CD14-positive monocyte (primary cell): ENCODE measurements at regions not wholly inside any gene's neighbourhood (a gene's known extent, or its start where the extent isn't known, plus 50 kb on each side); places are given as distances from the start of the nearest gene placed in this dataset.

Source experiments
- DNase-seq, 3 donors: peaks; one replicate each; pipeline ENCODE4 v3.0.0-alpha.2; 2011 to 2022
- H2AFZ ChIP-seq: 2 replicates; pipeline ENCODE4 v1.6.0; 2012; ENCODE audit warnings: mild to moderate bottlenecking, low read depth, low read length, inconsistent platforms; ENCODE audit not compliant: insufficient read depth, poor library complexity, severe bottlenecking
- H3K27ac ChIP-seq, 2 donors: 1 replicate in 1 of 2; 2 replicates in 1 of 2; pipeline ENCODE4 v1.5.1; 2012 to 2013; ENCODE audit warnings: low read length in 2 of 2, control low read depth in 1 of 2, inconsistent platforms in 1 of 2, low read depth in 1 of 2, mild to moderate bottlenecking in 1 of 2
- H3K27me3 ChIP-seq, 2 donors: one replicate each; pipeline versions ENCODE4 v1.6.0 to v1.6.1; 2011 to 2013; ENCODE audit warnings: low read length in 2 of 2; ENCODE audit not compliant: control insufficient read depth in 2 of 2, insufficient read depth in 2 of 2
- H3K36me3 ChIP-seq, 2 donors: replicated peaks in 1 of 2; 1 replicate in 1 of 2; 2 replicates in 1 of 2; pipeline versions ENCODE4 v1.5.1 to v1.6.1; 2012 to 2013; ENCODE audit warnings: low read length in 2 of 2, control low read depth in 1 of 2, inconsistent platforms in 1 of 2, mild to moderate bottlenecking in 1 of 2; ENCODE audit not compliant: insufficient read depth in 2 of 2, control insufficient read depth in 1 of 2
- H3K4me1 ChIP-seq, 2 donors: 1 replicate in 1 of 2; 2 replicates in 1 of 2; pipeline versions ENCODE4 v1.5.1 to v1.6.1; 2012 to 2013; ENCODE audit warnings: low read length in 2 of 2, control low read depth in 1 of 2, inconsistent platforms in 1 of 2, mild to moderate bottlenecking in 1 of 2, moderate library complexity in 1 of 2; ENCODE audit not compliant: insufficient read depth in 2 of 2, control insufficient read depth in 1 of 2
- H3K4me2 ChIP-seq: replicated peaks from 2 replicates; pipeline ENCODE3; 2012; ENCODE audit warnings: low read length, moderate library complexity, mild to moderate bottlenecking; ENCODE audit not compliant: poor library complexity, severe bottlenecking; ENCODE audit errors: extremely low read depth
- H3K4me3 ChIP-seq, 3 experiments: fragments of 200-600 bp in 1 of 3; sonication (generic) in 1 of 3; replicated peaks in 1 of 3; 1 replicate in 2 of 3; 2 replicates in 1 of 3; pipeline ENCODE4 v1.5.1; 2011 to 2013; ENCODE audit warnings: low read length in 3 of 3, mild to moderate bottlenecking in 3 of 3, control low read depth in 2 of 3, low read depth in 2 of 3, inconsistent platforms in 1 of 3, moderate library complexity in 1 of 3
- H3K79me2 ChIP-seq: 2 replicates; pipeline ENCODE4 v1.6.0; 2012; ENCODE audit warnings: mild to moderate bottlenecking, control low read depth, inconsistent platforms, low read length, moderate library complexity; ENCODE audit not compliant: insufficient read depth
- H3K9ac ChIP-seq: 2 replicates; pipeline ENCODE4 v1.6.0; 2017; ENCODE audit warnings: low read length, mild to moderate bottlenecking; ENCODE audit not compliant: insufficient read depth, poor library complexity, severe bottlenecking
- H3K9me3 ChIP-seq, 2 donors: replicated peaks in 1 of 2; 1 replicate in 1 of 2; 2 replicates in 1 of 2; pipeline versions ENCODE4 v1.5.1 to v1.6.1; 2012 to 2013; ENCODE audit warnings: low read length in 2 of 2, control low read depth in 1 of 2; ENCODE audit not compliant: control insufficient read depth in 1 of 2, insufficient read depth in 1 of 2
- H4K20me1 ChIP-seq: 2 replicates; pipeline ENCODE4 v1.6.0; 2012; ENCODE audit warnings: mild to moderate bottlenecking, low read length, control low read depth, moderate library complexity; ENCODE audit not compliant: insufficient read depth
- H3K27ac Mint-ChIP-seq, 7 donors: one replicate each; pipeline ENCODE4 v1.8.0; 2020; ENCODE audit warnings: mild to moderate bottlenecking in 7 of 7, mixed read lengths in 7 of 7, moderate library complexity in 6 of 7, inconsistent platforms in 2 of 7
- H3K27me3 Mint-ChIP-seq, 3 donors: one replicate each; pipeline ENCODE4 v1.8.0; 2021 to 2022; ENCODE audit warnings: low read depth in 3 of 3, mild to moderate bottlenecking in 3 of 3, mixed read lengths in 3 of 3, moderate library complexity in 3 of 3, inconsistent platforms in 1 of 3
- H3K36me3 Mint-ChIP-seq, 2 donors: one replicate each; pipeline ENCODE4 v1.8.0; 2020; ENCODE audit warnings: mixed read lengths in 2 of 2, inconsistent platforms in 1 of 2, mild to moderate bottlenecking in 1 of 2
- H3K4me1 Mint-ChIP-seq: one replicate; pipeline ENCODE4 v1.8.0; 2020; ENCODE audit warnings: mild to moderate bottlenecking, mixed read lengths
- H3K4me3 Mint-ChIP-seq, 2 donors: one replicate each; pipeline ENCODE4 v1.8.0; 2020; ENCODE audit warnings: mild to moderate bottlenecking in 2 of 2, mixed read lengths in 2 of 2, moderate library complexity in 1 of 2
- H3K9me3 Mint-ChIP-seq, 7 donors: one replicate each; pipeline ENCODE4 v1.8.0; 2020 to 2022; ENCODE audit warnings: mixed read lengths in 7 of 7, mild to moderate bottlenecking in 6 of 7, moderate library complexity in 6 of 7, inconsistent platforms in 2 of 7
- WGBS: methylation state at CpG from one replicate; pipeline ENCODE4 v1.1.5; 2013; ENCODE audit warnings: missing lambda C conversion rate; ENCODE audit not compliant: insufficient coverage; 5-methylcytosine and 5-hydroxymethylcytosine counted together
- intact Hi-C, 2 donors: fragments of 100-400 bp; cut with micrococcal nuclease; formaldehyde crosslinking; loops; one replicate each; pipeline versions ENCODE4 v1.15.0 to v1.15.1; 2023
- TF ChIP-seq, protein P1 (sequence below): fragments of 200-600 bp; IDR thresholded peaks from one replicate; pipeline ENCODE4 v1.8.0; 2022; ENCODE audit warnings: antibody characterized with exemption, mild to moderate bottlenecking

- Histone ChIP-seq H4K20me1 (no peaks in the 10 kb centered on the region), H3K36me3 (no peaks in the 10 kb centered on the region), H3K27me3 (no peaks in the 10 kb centered on the region), H2AFZ (no peak overlapping the region), H3K79me2 (no peaks in the 10 kb centered on the region), H3K4me2 (no peak overlapping the region), H3K4me1 (no peaks in the 10 kb centered on the region), H3K9ac (no peak overlapping the region), H3K27ac (no peak overlapping the region), H3K4me3 (no peak overlapping the region), H3K9me3 (no peaks in the 10 kb centered on the region)
- WGBS, result 95% methylated on average over 12 of the region's 23 CpGs
- intact Hi-C loops, result no loop called here
- no peaks in the 10 kb centered on the region for H3K4me1 Mint-ChIP-seq
- TF ChIP-seq, protein P1, sequence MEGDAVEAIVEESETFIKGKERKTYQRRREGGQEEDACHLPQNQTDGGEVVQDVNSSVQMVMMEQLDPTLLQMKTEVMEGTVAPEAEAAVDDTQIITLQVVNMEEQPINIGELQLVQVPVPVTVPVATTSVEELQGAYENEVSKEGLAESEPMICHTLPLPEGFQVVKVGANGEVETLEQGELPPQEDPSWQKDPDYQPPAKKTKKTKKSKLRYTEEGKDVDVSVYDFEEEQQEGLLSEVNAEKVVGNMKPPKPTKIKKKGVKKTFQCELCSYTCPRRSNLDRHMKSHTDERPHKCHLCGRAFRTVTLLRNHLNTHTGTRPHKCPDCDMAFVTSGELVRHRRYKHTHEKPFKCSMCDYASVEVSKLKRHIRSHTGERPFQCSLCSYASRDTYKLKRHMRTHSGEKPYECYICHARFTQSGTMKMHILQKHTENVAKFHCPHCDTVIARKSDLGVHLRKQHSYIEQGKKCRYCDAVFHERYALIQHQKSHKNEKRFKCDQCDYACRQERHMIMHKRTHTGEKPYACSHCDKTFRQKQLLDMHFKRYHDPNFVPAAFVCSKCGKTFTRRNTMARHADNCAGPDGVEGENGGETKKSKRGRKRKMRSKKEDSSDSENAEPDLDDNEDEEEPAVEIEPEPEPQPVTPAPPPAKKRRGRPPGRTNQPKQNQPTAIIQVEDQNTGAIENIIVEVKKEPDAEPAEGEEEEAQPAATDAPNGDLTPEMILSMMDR, result no peak
- H3K9me3 Mint-ChIP-seq, result peaks cover 0 to 6% (median 0%) of the 10 kb centered on the region in 7 donors
- H3K27ac Mint-ChIP-seq, result peak overlapping the region in 1 of 7 donors; percentile 26
- no peak for DNase-seq
- H3K36me3 Mint-ChIP-seq, result no peaks in the 10 kb centered on the region
- H3K27me3 Mint-ChIP-seq, result peaks cover 0 to 1% (median 0%) of the 10 kb centered on the region in 3 donors
- no peak overlapping the region for H3K4me3 Mint-ChIP-seq
Measured at GRCh38 chr2:59249441-59250306, 1008.5 kb upstream of the FANCL start.

DNA sequence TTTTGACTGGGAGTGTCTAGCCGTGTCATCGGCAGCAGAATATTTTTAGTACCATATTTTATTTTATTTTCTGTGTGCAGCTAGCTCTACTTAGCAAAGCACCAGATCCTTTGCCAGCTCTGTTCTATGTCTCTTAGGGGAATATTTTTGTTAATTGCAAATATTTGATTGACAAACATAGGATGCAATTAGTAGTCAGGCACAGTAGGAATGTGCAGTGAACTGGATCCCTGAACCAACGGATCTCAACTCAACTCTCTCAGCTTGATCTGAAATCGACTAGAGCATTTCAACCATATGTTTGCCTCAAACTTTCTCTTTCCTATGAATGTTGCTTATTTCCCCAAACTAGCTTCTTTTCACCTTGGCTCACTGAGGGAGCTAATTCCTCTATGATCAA lies 998.0 kb upstream of the FANCL start:
- H3K79me2 ChIP-seq, result no peaks in the 10 kb centered on the region
- H3K4me3 Mint-ChIP-seq, result no peak overlapping the region
- no peak overlapping the region for H3K9ac ChIP-seq
- H3K27me3 ChIP-seq, result no peaks in the 10 kb centered on the region
- H3K27me3 Mint-ChIP-seq, result peaks cover 0 to 4% (median 0%) of the 10 kb centered on the region in 3 donors
- no peak overlapping the region for H3K4me3 ChIP-seq
- peaks cover 3% of the 10 kb centered on the region for H3K4me1 Mint-ChIP-seq
- WGBS, result 100% methylated on average over 1 of the region's 4 CpGs
- H3K36me3 Mint-ChIP-seq, result no peaks in the 10 kb centered on the region
- DNase-seq, result no peak
- TF ChIP-seq, protein P1, result no peak
- no peak overlapping the region for H3K27ac ChIP-seq
- no peaks in the 10 kb centered on the region for H3K4me1 ChIP-seq
- H3K9me3 Mint-ChIP-seq, result peaks cover 0 to 2% (median 0%) of the 10 kb centered on the region in 7 donors
- no peaks in the 10 kb centered on the region for H4K20me1 ChIP-seq
- H3K36me3 ChIP-seq, result no peaks in the 10 kb centered on the region
- H3K27ac Mint-ChIP-seq, result no peak overlapping the region
- H3K9me3 ChIP-seq, result no peaks in the 10 kb centered on the region
- no peak overlapping the region for H2AFZ ChIP-seq
- intact Hi-C loops, result no loop called here
- no peak overlapping the region for H3K4me2 ChIP-seq
